ENCODE measurements at regions not wholly inside any gene's neighbourhood (a gene's known extent, or its start where the extent isn't known, plus 50 kb on each side); places are given as distances from the start of the nearest gene placed in this dataset.

GRCh38 chr21:23542097-23542496, 2065.2 kb downstream of the MRPL39 start:
- no peaks in the 10 kb centered on the region for H3K36me3 ChIP-seq
- no peak for ATAC-seq
- WGBS (ENCODE audit: insufficient coverage, low coverage, low lambda C conversion rate, missing lambda C conversion rate), result 63% methylated on average over 1 of the region's 1 CpG

DNA sequence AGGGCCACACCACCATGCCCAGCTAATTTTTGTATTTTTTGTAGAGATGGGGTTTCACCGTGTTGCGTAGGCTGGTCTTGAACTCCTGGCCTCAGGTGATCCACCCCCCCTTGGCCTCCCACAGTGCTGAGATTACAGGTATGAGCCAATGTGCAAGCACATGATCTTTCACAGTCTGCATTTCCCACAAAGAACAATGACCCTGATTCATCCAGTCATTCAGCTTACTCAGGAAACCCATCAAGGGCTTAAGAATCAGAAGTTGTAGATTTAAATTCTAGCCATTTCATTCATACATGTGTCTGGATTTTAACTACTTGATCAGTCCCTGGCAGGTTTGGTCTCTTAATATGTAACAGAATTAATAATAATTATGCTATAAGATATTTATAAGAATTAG, 2065.7 kb downstream of the MRPL39 start:
- Histone ChIP-seq H3K4me1 (no peaks in the 10 kb centered on the region), H3K36me3 (no peaks in the 10 kb centered on the region), H3K27ac (no peak overlapping the region), H3K27me3 (no peaks in the 10 kb centered on the region), H3K9me3 (no peaks in the 10 kb centered on the region), H3K4me3 (no peak overlapping the region)
- ATAC-seq (no peak), DNase-seq (no peak)
- intact Hi-C loops (cut with DNase I), result no loop called here
- 78% methylated on average over 2 of the region's 2 CpGs for WGBS (ENCODE audit: insufficient coverage, low coverage, low lambda C conversion rate, missing lambda C conversion rate)
- TF ChIP-seq POLR2A (IDR thresholded peaks at IDR 0.05), result no peak
- TF ChIP-seq, protein P1, sequence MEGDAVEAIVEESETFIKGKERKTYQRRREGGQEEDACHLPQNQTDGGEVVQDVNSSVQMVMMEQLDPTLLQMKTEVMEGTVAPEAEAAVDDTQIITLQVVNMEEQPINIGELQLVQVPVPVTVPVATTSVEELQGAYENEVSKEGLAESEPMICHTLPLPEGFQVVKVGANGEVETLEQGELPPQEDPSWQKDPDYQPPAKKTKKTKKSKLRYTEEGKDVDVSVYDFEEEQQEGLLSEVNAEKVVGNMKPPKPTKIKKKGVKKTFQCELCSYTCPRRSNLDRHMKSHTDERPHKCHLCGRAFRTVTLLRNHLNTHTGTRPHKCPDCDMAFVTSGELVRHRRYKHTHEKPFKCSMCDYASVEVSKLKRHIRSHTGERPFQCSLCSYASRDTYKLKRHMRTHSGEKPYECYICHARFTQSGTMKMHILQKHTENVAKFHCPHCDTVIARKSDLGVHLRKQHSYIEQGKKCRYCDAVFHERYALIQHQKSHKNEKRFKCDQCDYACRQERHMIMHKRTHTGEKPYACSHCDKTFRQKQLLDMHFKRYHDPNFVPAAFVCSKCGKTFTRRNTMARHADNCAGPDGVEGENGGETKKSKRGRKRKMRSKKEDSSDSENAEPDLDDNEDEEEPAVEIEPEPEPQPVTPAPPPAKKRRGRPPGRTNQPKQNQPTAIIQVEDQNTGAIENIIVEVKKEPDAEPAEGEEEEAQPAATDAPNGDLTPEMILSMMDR (IDR thresholded peaks at IDR 0.05), result no peak

More at GRCh38 chr21:23542097-23542496, 2065.2 kb downstream of the MRPL39 start:
- intact Hi-C loops (cut with DNase I), result no loop called here
- no peak overlapping the region for H3K27ac ChIP-seq
- H3K27me3 ChIP-seq, result no peaks in the 10 kb centered on the region
- no peak overlapping the region for H3K4me3 ChIP-seq
- TF ChIP-seq, protein P1 (IDR thresholded peaks at IDR 0.05), result no peak
- TF ChIP-seq POLR2A (IDR thresholded peaks at IDR 0.05), result no peak
- no peak for DNase-seq
- no peaks in the 10 kb centered on the region for H3K9me3 ChIP-seq
- H3K4me1 ChIP-seq, result no peaks in the 10 kb centered on the region

DNA sequence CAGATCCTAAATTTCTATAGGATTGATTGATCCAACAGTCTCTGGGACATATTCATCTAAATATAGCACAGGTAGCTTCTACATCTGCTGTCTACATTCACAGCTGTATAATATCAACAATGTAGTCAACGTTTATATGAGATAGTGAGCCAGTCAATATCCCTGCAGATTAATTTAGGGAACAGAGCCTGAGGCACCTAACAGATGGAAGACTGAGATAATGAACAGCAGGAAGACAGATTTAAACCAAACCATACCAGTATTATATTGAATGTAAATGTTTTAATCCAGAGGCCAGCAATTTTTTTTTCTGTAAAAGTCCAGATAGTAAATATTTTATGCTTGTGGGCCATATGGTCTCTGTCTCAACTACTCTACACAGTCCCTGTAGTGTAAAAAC, 2072.4 kb downstream of the MRPL39 start:
- intact Hi-C loops (cut with DNase I), result no loop called here
- H3K4me3 ChIP-seq, result no peak overlapping the region
- H3K4me1 ChIP-seq, result no peaks in the 10 kb centered on the region
- no peak for ATAC-seq
- TF ChIP-seq, protein P1 (IDR thresholded peaks at IDR 0.05), result no peak
- no peak for TF ChIP-seq POLR2A (IDR thresholded peaks at IDR 0.05)
- no peaks in the 10 kb centered on the region for H3K9me3 ChIP-seq
- no peaks in the 10 kb centered on the region for H3K27me3 ChIP-seq
- WGBS (ENCODE audit: insufficient coverage, low coverage, low lambda C conversion rate, missing lambda C conversion rate), result 0% methylated on average over 1 of the region's 1 CpG
- no peak overlapping the region for H3K27ac ChIP-seq
- no peaks in the 10 kb centered on the region for H3K36me3 ChIP-seq
- DNase-seq, result no peak

DNA sequence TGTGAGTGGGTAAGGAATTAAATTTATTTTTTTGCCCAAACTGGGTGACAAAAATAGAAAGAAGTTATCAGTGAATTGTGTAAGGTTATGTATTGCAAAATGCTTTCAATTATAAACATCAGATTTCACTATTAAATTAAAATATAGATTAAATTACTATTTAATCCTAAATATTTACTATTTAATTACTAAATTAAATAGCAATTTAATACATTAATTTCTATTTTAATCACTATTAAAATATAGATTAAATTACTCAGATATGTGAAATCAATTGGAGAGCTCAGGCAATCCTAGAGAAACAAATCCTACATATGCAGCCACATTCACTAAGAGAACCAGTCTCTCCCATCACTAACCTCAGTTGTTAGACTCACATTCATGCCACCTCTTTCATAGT, 2075.8 kb downstream of the MRPL39 start:
- H3K4me3 ChIP-seq, result no peak overlapping the region
- no peak overlapping the region for H3K27ac ChIP-seq
- no peaks in the 10 kb centered on the region for H3K36me3 ChIP-seq
- ATAC-seq (no peak), DNase-seq (no peak)
- intact Hi-C loops (cut with DNase I), result no loop called here
- H3K27me3 ChIP-seq, result no peaks in the 10 kb centered on the region
- H3K4me1 ChIP-seq, result no peaks in the 10 kb centered on the region
- TF ChIP-seq, protein P1 (IDR thresholded peaks at IDR 0.05), result no peak
- no peak for TF ChIP-seq POLR2A (IDR thresholded peaks at IDR 0.05)
- H3K9me3 ChIP-seq, result no peaks in the 10 kb centered on the region

DNA sequence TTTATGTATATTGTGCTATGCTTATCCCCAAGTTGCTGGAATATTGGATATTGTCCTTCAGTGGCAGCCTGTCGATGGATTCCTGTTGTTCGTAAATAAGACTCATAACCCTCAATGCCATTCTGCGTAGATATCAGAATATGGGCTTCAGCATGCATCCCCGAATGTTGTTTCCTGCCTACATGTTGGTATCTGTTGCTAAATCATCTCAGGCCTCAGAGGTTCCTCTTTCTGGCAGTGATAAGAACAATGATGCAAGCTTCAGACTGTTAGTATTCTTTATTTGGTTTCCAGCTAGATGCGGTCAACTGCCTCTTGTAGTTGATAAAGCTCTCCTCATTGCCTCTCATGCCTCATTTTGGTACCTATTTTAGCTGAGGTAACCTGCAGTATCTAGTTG, 2082.6 kb downstream of the MRPL39 start:
- Histone ChIP-seq H3K4me3 (no peak overlapping the region), H3K4me1 (no peaks in the 10 kb centered on the region), H3K27ac (no peak overlapping the region), H3K36me3 (no peaks in the 10 kb centered on the region), H3K27me3 (no peaks in the 10 kb centered on the region), H3K9me3 (no peaks in the 10 kb centered on the region)
- DNase-seq, result no peak
- intact Hi-C loops (cut with DNase I), result no loop called here
- peak in 1 of 4 donors; percentile 28 for ATAC-seq
- WGBS (ENCODE audit: insufficient coverage, low coverage, low lambda C conversion rate, missing lambda C conversion rate), result 31% methylated on average over 5 of the region's 5 CpGs
- no peak for TF ChIP-seq POLR2A (IDR thresholded peaks at IDR 0.05)
- TF ChIP-seq, protein P1 (IDR thresholded peaks at IDR 0.05), result no peak
